Transverse colon (tissue), 4 donors: ENCODE measurements at regions not wholly inside any gene's neighbourhood (a gene's known extent, or its start where the extent isn't known, plus 50 kb on each side); places are given as distances from the start of the nearest gene placed in this dataset.

ENCODE experiments used
- DNase-seq: peaks from one replicate; pipeline ENCODE4 v3.0.0-alpha.2; 2019
- H3K27ac ChIP-seq, 4 donors: fragments of 200-600 bp; sonication (generic); 2 replicates each; pipeline ENCODE4 v1.5.1; 2016 to 2018; ENCODE audit warnings: inconsistent platforms in 4 of 4
- H3K27me3 ChIP-seq: fragments of 200-600 bp; sonication (generic); 2 replicates; pipeline ENCODE4 v1.5.1; 2017; ENCODE audit warnings: inconsistent platforms
- H3K36me3 ChIP-seq, 4 donors: fragments of 200-600 bp; sonication (generic); 2 replicates each; pipeline ENCODE4 v1.5.1; 2017 to 2019; ENCODE audit warnings: inconsistent platforms in 4 of 4
- H3K4me1 ChIP-seq, 4 donors: fragments of 200-600 bp; sonication (generic); 2 replicates each; pipeline ENCODE4 v1.5.1; 2017 to 2020; ENCODE audit warnings: inconsistent platforms in 4 of 4
- H3K4me3 ChIP-seq, 4 donors: fragments of 200-600 bp; sonication (generic); 1 replicate in 1 of 4; 2 replicates in 3 of 4; pipeline versions ENCODE4 v1.5.1 to v1.6.1; 2017 to 2019; ENCODE audit warnings: inconsistent platforms in 4 of 4
- H3K9me3 ChIP-seq, 2 donors: fragments of 200-600 bp; sonication (generic); 2 replicates each; pipeline ENCODE4 v1.5.1; 2017 to 2019; ENCODE audit warnings: inconsistent platforms in 2 of 2
- CTCF ChIP-seq, 5 experiments: fragments of 200-600 bp in 3 of 5; fragments of 450-650 bp in 2 of 5; sonication (generic) in 3 of 5; IDR thresholded peaks; 1 replicate in 2 of 5; 2 replicates in 3 of 5; pipeline ENCODE4 v1.5.1; 2016 to 2017; ENCODE audit warnings: antibody characterized with exemption in 5 of 5, inconsistent platforms in 3 of 5, mild to moderate bottlenecking in 2 of 5, moderate library complexity in 1 of 5
- EP300 ChIP-seq: sonication (generic); formaldehyde crosslinking; IDR thresholded peaks from one replicate; pipeline ENCODE4 v1.6.1; 2017; ENCODE audit warnings: antibody characterized with exemption, low read depth
- POLR2A ChIP-seq: fragments of 450-650 bp; IDR thresholded peaks from one replicate; pipeline ENCODE4 v1.6.1; 2016; ENCODE audit warnings: antibody characterized with exemption, mild to moderate bottlenecking, moderate library complexity
- POLR2AphosphoS5 ChIP-seq, 3 donors: sonication (generic); formaldehyde crosslinking; IDR thresholded peaks; one replicate each; pipeline ENCODE4 v1.6.1; 2016; ENCODE audit warnings: antibody characterized with exemption in 3 of 3
- WGBS, 2 donors: methylation state at CpG; one replicate each; pipeline ENCODE4 v1.1.5; 2018; ENCODE audit warnings: low coverage in 1 of 2; 5-methylcytosine and 5-hydroxymethylcytosine counted together
- in situ Hi-C, 4 donors: fragments of 200-750 bp; cut with MboI; loops; one replicate each; pipeline versions ENCODE4 v1.15.0 to v1.15.1; 2017; ENCODE audit warnings: low sequenced_read_pairs in 3 of 4, low pct_ligation_motif_present in 1 of 4, low pct_unique_long_range_greater_than_20kb in 1 of 4
- intact Hi-C: fragments of 100-400 bp; cut with DNase I; formaldehyde crosslinking; loops from one replicate; pipeline ENCODE4 v1.15.1; 2023; ENCODE audit warnings: low total_unique reads

GRCh38 chr2:207387001-207387571 lies 142.7 kb upstream of the CREB1 start:
- Histone ChIP-seq H3K27me3 (no peaks in the 10 kb centered on the region), H3K27ac (no peak overlapping the region), H3K4me3 (no peak overlapping the region), H3K36me3 (no peaks in the 10 kb centered on the region), H3K4me1 (no peaks in the 10 kb centered on the region), H3K9me3 (peaks cover 9 to 14% of the 10 kb centered on the region in 2 donors)
- DNase-seq: no peak
- intact Hi-C loops (no loop called here), in situ Hi-C loops (no loop called here)
- 80 to 90% methylated on average over 3 of the region's 3 CpGs for WGBS, 2 donors
- no peak for TF ChIP-seq EP300
- TF ChIP-seq POLR2A: no peak
- TF ChIP-seq CTCF (IDR thresholded peaks at IDR 0.05): no peak
- TF ChIP-seq POLR2AphosphoS5 (IDR thresholded peaks at IDR 0.05): no peak

- intact Hi-C loops: no loop called here
- Histone ChIP-seq H3K27ac (no peak overlapping the region), H3K4me3 (no peak overlapping the region), H3K36me3 (no peaks in the 10 kb centered on the region), H3K9me3 (no peaks in the 10 kb centered on the region), H3K4me1 (no peaks in the 10 kb centered on the region), H3K27me3 (no peaks in the 10 kb centered on the region)
- TF ChIP-seq POLR2AphosphoS5 (IDR thresholded peaks at IDR 0.05) (no peak), CTCF (IDR thresholded peaks at IDR 0.05) (no peak), EP300 (no peak), POLR2A (no peak)
- DNase-seq: no peak
- WGBS, 2 donors: 67 to 80% methylated on average over 1 to 4 of the region's 4 CpGs
- in situ Hi-C loops: no loop called here
Measured at GRCh38 chr2:207390302-207391095, 139.3 kb upstream of the CREB1 start.

GRCh38 chr2:207394203-207394781 lies 135.5 kb upstream of the CREB1 start:
- H3K4me3 ChIP-seq: no peak overlapping the region
- H3K27me3 ChIP-seq: no peaks in the 10 kb centered on the region
- H3K9me3 ChIP-seq: no peaks in the 10 kb centered on the region
- in situ Hi-C loops (no loop called here), intact Hi-C loops (no loop called here)
- H3K27ac ChIP-seq: no peak overlapping the region
- no peak for DNase-seq
- WGBS, 2 donors: 66 to 69% methylated on average over 3 to 4 of the region's 4 CpGs
- H3K4me1 ChIP-seq: no peaks in the 10 kb centered on the region
- TF ChIP-seq EP300: no peak
- no peak for TF ChIP-seq POLR2A
- TF ChIP-seq CTCF (IDR thresholded peaks at IDR 0.05): no peak
- TF ChIP-seq POLR2AphosphoS5 (IDR thresholded peaks at IDR 0.05): no peak
- H3K36me3 ChIP-seq: no peaks in the 10 kb centered on the region

GRCh38 chr2:207394812-207395534 lies 134.8 kb upstream of the CREB1 start:
- Histone ChIP-seq H3K9me3 (no peaks in the 10 kb centered on the region), H3K4me3 (no peak overlapping the region), H3K4me1 (no peaks in the 10 kb centered on the region), H3K27me3 (no peaks in the 10 kb centered on the region), H3K36me3 (no peaks in the 10 kb centered on the region), H3K27ac (no peak overlapping the region)
- WGBS, 2 donors: 56 to 57% methylated on average over 7 of the region's 7 CpGs
- DNase-seq: no peak
- TF ChIP-seq POLR2A: no peak
- intact Hi-C loops (no loop called here), in situ Hi-C loops (no loop called here)
